ENCODE measurements at regions not wholly inside any gene's neighbourhood (a gene's known extent, or its start where the extent isn't known, plus 50 kb on each side); places are given as distances from the start of the nearest gene placed in this dataset.
"Not testable (repeated sequence)": the region's sequence is repeated elsewhere in the genome, so short reads cannot be mapped to it uniquely, and the experiment has no call there.

GRCh38 chr10:33039181-33039580 is 81.2 kb upstream of the ITGB1 start:
- in situ Hi-C loops (cut with MboI; ENCODE audit: low sequenced_read_pairs), result no loop called here

GRCh38 chr10:33038672-33039071 is 80.6 kb upstream of the ITGB1 start:
- in situ Hi-C loops (cut with MboI; ENCODE audit: low sequenced_read_pairs), result no loop called here

GRCh38 chr10:33037726-33038125 is 79.7 kb upstream of the ITGB1 start:
- in situ Hi-C loops (cut with MboI; ENCODE audit: low sequenced_read_pairs), result no loop called here

- in situ Hi-C loops (cut with MboI; ENCODE audit: low sequenced_read_pairs), result no loop called here
Observed at GRCh38 chr10:33036670-33037069, 78.6 kb upstream of the ITGB1 start.

- in situ Hi-C loops (cut with MboI; ENCODE audit: low sequenced_read_pairs), result no loop called here
Observed at GRCh38 chr10:33035411-33035810, 77.4 kb upstream of the ITGB1 start.

- in situ Hi-C loops (cut with MboI; ENCODE audit: low sequenced_read_pairs), result no loop called here
Observed at GRCh38 chr10:33034931-33035330, 76.9 kb upstream of the ITGB1 start.

GRCh38 chr10:33032654-33033151 is 74.7 kb upstream of the ITGB1 start:
- in situ Hi-C loops (cut with MboI; ENCODE audit: low sequenced_read_pairs), result no loop called here

GRCh38 chr10:33031815-33032653 is 74.0 kb upstream of the ITGB1 start:
- in situ Hi-C loops (cut with MboI; ENCODE audit: low sequenced_read_pairs), result no loop called here

- in situ Hi-C loops (cut with MboI; ENCODE audit: low sequenced_read_pairs), result no loop called here
Observed at GRCh38 chr10:33031171-33031570, 73.1 kb upstream of the ITGB1 start.

- in situ Hi-C loops (cut with MboI; ENCODE audit: low sequenced_read_pairs), result not testable (repeated sequence)
Observed at GRCh38 chr10:33028515-33028914, 70.5 kb upstream of the ITGB1 start.

GRCh38 chr10:33027088-33027487 is 69.1 kb upstream of the ITGB1 start:
- in situ Hi-C loops (cut with MboI; ENCODE audit: low sequenced_read_pairs), result no loop called here

GRCh38 chr10:33026422-33026821 is 68.4 kb upstream of the ITGB1 start:
- in situ Hi-C loops (cut with MboI; ENCODE audit: low sequenced_read_pairs), result no loop called here

GRCh38 chr10:33025910-33026309 is 67.9 kb upstream of the ITGB1 start:
- in situ Hi-C loops (cut with MboI; ENCODE audit: low sequenced_read_pairs), result no loop called here

GRCh38 chr10:33025039-33025438 is 67.0 kb upstream of the ITGB1 start:
- in situ Hi-C loops (cut with MboI; ENCODE audit: low sequenced_read_pairs), result no loop called here

- in situ Hi-C loops (cut with MboI; ENCODE audit: low sequenced_read_pairs), result no loop called here
Observed at GRCh38 chr10:33022691-33023090, 64.7 kb upstream of the ITGB1 start.

GRCh38 chr10:33022090-33022489 is 64.1 kb upstream of the ITGB1 start:
- in situ Hi-C loops (cut with MboI; ENCODE audit: low sequenced_read_pairs), result no loop called here

- in situ Hi-C loops (cut with MboI; ENCODE audit: low sequenced_read_pairs), result no loop called here
Observed at GRCh38 chr10:33016988-33017387, 59.0 kb upstream of the ITGB1 start.

GRCh38 chr10:33015761-33016547 is 57.9 kb upstream of the ITGB1 start:
- in situ Hi-C loops (cut with MboI; ENCODE audit: low sequenced_read_pairs), result no loop called here

- in situ Hi-C loops (cut with MboI; ENCODE audit: low sequenced_read_pairs), result not testable (repeated sequence)
Observed at GRCh38 chr10:33013331-33013730, 55.3 kb upstream of the ITGB1 start.

- in situ Hi-C loops (cut with MboI; ENCODE audit: low sequenced_read_pairs), result no loop called here
Observed at GRCh38 chr10:33012306-33012705, 54.3 kb upstream of the ITGB1 start.

GRCh38 chr10:33010132-33011037 is 52.4 kb upstream of the ITGB1 start:
- in situ Hi-C loops (cut with MboI; ENCODE audit: low sequenced_read_pairs), result no loop called here
